A549 (cell line): ENCODE measurements at regions not wholly inside any gene's neighbourhood (a gene's known extent, or its start where the extent isn't known, plus 50 kb on each side); places are given as distances from the start of the nearest gene placed in this dataset.

Experiments used
- ATAC-seq, 2 experiments: fragments of 200-7000 bp in 1 of 2; fragments of >200 bp in 1 of 2; cut with Nextera tagmentation in 1 of 2; cut with Tn5 transposase in 1 of 2; 3 replicates each; pipeline versions ENCODE4 v1.8.0 to v1.9.1; 2018 to 2020; ENCODE audit warnings: mild to moderate bottlenecking in 1 of 2, moderate library complexity in 1 of 2
- CTCF ChIA-PET: fragments of 300-600 bp; sonication (Branson Sonifier 250); formaldehyde crosslinking; extraction: SDS; loops from one replicate; lab custom pipeline; 2021; ENCODE audit warnings: antibody characterized with exemption, inconsistent platforms; lab: Yijun Ruan, JAX
- POLR2A ChIA-PET: fragments of 350-600 bp; formaldehyde crosslinking; extraction: SDS; loops from one replicate; lab custom pipeline; 2021; ENCODE audit warnings: antibody characterized with exemption, inconsistent platforms; lab: Yijun Ruan, JAX
- DNase-seq, 2 experiments: peaks; one replicate each; pipeline versions ENCODE4 v3.0.0 to v3.0.0-alpha.2; 2011 to 2016; ENCODE audit warnings: low read depth in 1 of 2, low spot score in 1 of 2
- FAIRE-seq: peaks from 2 replicates; lab custom pipeline; 2011; peaks lifted over from hg19 to GRCh38; lab: Jason Lieb, UNC
- H3K27ac ChIP-seq, 2 experiments: fragments of >200 bp; sonication (Bioruptor Twin); formaldehyde crosslinking; 3 replicates each; pipeline ENCODE4 v1.5.1; 2016 to 2017
- H3K4me1 ChIP-seq: fragments of >200 bp; sonication (Bioruptor Twin); formaldehyde crosslinking; 3 replicates; pipeline ENCODE4 v1.6.1; 2016
- H3K4me2 ChIP-seq: fragments of >200 bp; sonication (Bioruptor Twin); formaldehyde crosslinking; 3 replicates; pipeline ENCODE4 v1.6.1; 2016
- H3K4me3 ChIP-seq: fragments of >200 bp; sonication (Bioruptor Twin); formaldehyde crosslinking; 3 replicates; pipeline ENCODE4 v1.5.1; 2016
- H3K9me3 ChIP-seq: fragments of >200 bp; sonication (Bioruptor Twin); formaldehyde crosslinking; 3 replicates; pipeline ENCODE4 v1.6.1; 2016
- BCL3 ChIP-seq: fragments of >200 bp; sonication (Bioruptor Twin); formaldehyde crosslinking; IDR thresholded peaks from 3 replicates; pipeline ENCODE4 v1.6.1; 2016
- CBX2 ChIP-seq: fragments of 200-600 bp; sonication (generic); IDR thresholded peaks from 2 replicates; pipeline ENCODE4 v1.6.1; 2016; ENCODE audit warnings: low read depth, mild to moderate bottlenecking, borderline replicate concordance
- CEBPB ChIP-seq, 2 experiments: fragments of >200 bp in 1 of 2; sonication (Bioruptor Twin) in 1 of 2; formaldehyde crosslinking in 1 of 2; IDR thresholded peaks; 2 replicates each; pipeline ENCODE4 v1.6.1; 2012 to 2016
- CHD4 ChIP-seq: fragments of 200-600 bp; sonication (generic); IDR thresholded peaks from 2 replicates; pipeline ENCODE4 v1.6.1; 2016; ENCODE audit warnings: antibody characterized with exemption, mild to moderate bottlenecking, borderline replicate concordance
- EHF ChIP-seq: fragments of 250-450 bp; sonication (Bioruptor Pico); IDR thresholded peaks from 2 replicates; pipeline ENCODE4 v1.5.0; 2020; ENCODE audit warnings: mild to moderate bottlenecking
- EP300 ChIP-seq, 2 experiments: fragments of >200 bp; sonication (Bioruptor Twin); formaldehyde crosslinking; IDR thresholded peaks; 2 replicates in 1 of 2; 3 replicates in 1 of 2; pipeline ENCODE4 v1.6.1; 2016 to 2017
- FOSB ChIP-seq: fragments of 250-450 bp; sonication (Bioruptor Pico); IDR thresholded peaks from 2 replicates; pipeline ENCODE4 v1.5.0; 2020; ENCODE audit warnings: mild to moderate bottlenecking, moderate library complexity
- GATA3 ChIP-seq: IDR thresholded peaks from 2 replicates; pipeline ENCODE4 v1.6.1; 2012; ENCODE audit warnings: borderline replicate concordance
- HMGXB4 ChIP-seq: fragments of 250-450 bp; sonication (Bioruptor Pico); IDR thresholded peaks from 2 replicates; pipeline ENCODE4 v1.5.0; 2021; ENCODE audit warnings: mild to moderate bottlenecking, moderate library complexity, borderline replicate concordance
- HOXB13 ChIP-seq: fragments of 250-450 bp; sonication (Bioruptor Pico); IDR thresholded peaks from 2 replicates; pipeline ENCODE4 v1.5.0; 2020; ENCODE audit warnings: low read depth, mild to moderate bottlenecking, moderate library complexity
- HOXB5 ChIP-seq: fragments of 250-450 bp; sonication (Bioruptor Pico); IDR thresholded peaks from 2 replicates; pipeline ENCODE4 v1.5.0; 2020; ENCODE audit warnings: mild to moderate bottlenecking, moderate library complexity
- MAFK ChIP-seq: fragments of 450-650 bp; IDR thresholded peaks from 2 replicates; pipeline ENCODE4 v1.6.1; 2014; ENCODE audit not compliant: partially characterized antibody
- MYC ChIP-seq: IDR thresholded peaks from 2 replicates; pipeline ENCODE4 v1.6.1; 2012; ENCODE audit warnings: mild to moderate bottlenecking, inconsistent platforms, low read length, improper control_type of control experiment, borderline replicate concordance
- SREBF2 ChIP-seq: fragments of 450-650 bp; IDR thresholded peaks from 2 replicates; pipeline ENCODE4 v1.6.1; 2014; ENCODE audit warnings: mild to moderate bottlenecking, moderate library complexity
- ZFP36 ChIP-seq: fragments of 450-650 bp; IDR thresholded peaks from 2 replicates; pipeline ENCODE4 v1.6.1; 2014; ENCODE audit warnings: borderline replicate concordance; ENCODE audit not compliant: partially characterized antibody
- ZSCAN20 ChIP-seq: fragments of 250-450 bp; sonication (Bioruptor Pico); IDR thresholded peaks from 2 replicates; pipeline ENCODE4 v1.8.0; 2022; ENCODE audit warnings: mild to moderate bottlenecking, moderate library complexity
- WGBS: methylation state at CpG from one replicate; pipeline ENCODE4 v1.1.6; 2017; ENCODE audit errors: missing lambda C conversion rate; 5-methylcytosine and 5-hydroxymethylcytosine counted together
- TF ChIP-seq, protein P1 (sequence below): IDR thresholded peaks from 2 replicates; pipeline ENCODE4 v1.6.1; 2012
- TF ChIP-seq, protein P2 (sequence below): fragments of >200 bp; sonication (Bioruptor Twin); formaldehyde crosslinking; IDR thresholded peaks from 2 replicates; pipeline ENCODE4 v1.6.1; 2016
- TF ChIP-seq, protein P3 (sequence below): fragments of 250-450 bp; sonication (Bioruptor Pico); IDR thresholded peaks from 2 replicates; pipeline ENCODE4 v1.5.0; 2020; ENCODE audit warnings: low read depth, mild to moderate bottlenecking, moderate library complexity

- TF ChIP-seq EHF (CRISPR knock-in tag) = no peak
- TF ChIP-seq, all 56 proteins: peak for 0
Measured at GRCh38 chr1:83130886-83131691, 867.8 kb downstream of the TTLL7 start (continued).

DNA sequence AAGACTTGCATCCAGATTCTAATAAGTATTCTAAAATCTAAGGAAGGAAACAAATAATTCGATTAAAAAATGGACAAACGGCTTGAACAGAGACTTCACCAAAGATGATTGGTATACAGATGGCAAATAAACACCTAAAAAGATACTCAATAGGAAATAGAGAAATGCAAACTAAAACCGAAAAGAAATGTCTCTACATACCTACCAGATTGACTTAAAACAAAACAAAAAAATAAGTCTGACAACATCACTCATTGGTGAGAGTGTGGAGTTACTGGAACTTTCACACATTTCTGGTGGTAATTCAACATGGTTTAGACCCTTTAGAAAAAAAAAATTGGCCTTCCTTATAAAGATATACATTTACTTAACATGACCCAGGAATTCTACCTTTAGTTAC, 869.8 kb downstream of the TTLL7 start:
- no peak overlapping the region for H3K4me3 ChIP-seq
- CTCF ChIA-PET = no interaction called here
- 3% methylated on average over 3 of the region's 3 CpGs for WGBS
- DNase-seq (no peak), ATAC-seq (no peak)
- no peak for TF ChIP-seq CEBPB (IDR thresholded peaks at IDR 0.05)
- no peak for TF ChIP-seq GATA3
- TF ChIP-seq HOXB5 (CRISPR knock-in tag) = no peak
- no peak for TF ChIP-seq HMGXB4
- TF ChIP-seq MAFK = no peak
- TF ChIP-seq MYC = no peak
- TF ChIP-seq SREBF2 = no peak
- TF ChIP-seq FOSB = no peak
- TF ChIP-seq, protein P1, sequence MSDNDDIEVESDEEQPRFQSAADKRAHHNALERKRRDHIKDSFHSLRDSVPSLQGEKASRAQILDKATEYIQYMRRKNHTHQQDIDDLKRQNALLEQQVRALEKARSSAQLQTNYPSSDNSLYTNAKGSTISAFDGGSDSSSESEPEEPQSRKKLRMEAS = no peak
- TF ChIP-seq, protein P2, sequence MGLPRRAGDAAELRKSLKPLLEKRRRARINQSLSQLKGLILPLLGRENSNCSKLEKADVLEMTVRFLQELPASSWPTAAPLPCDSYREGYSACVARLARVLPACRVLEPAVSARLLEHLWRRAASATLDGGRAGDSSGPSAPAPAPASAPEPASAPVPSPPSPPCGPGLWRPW = no peak
- TF ChIP-seq EP300 (IDR thresholded peaks at IDR 0.05) = no peak
- TF ChIP-seq CBX2 = no peak
- TF ChIP-seq, all 56 proteins: peak for 0
- no peaks in the 10 kb centered on the region for H3K4me1 ChIP-seq
- no peaks in the 10 kb centered on the region for H3K9me3 ChIP-seq
- H3K27ac ChIP-seq = no peak overlapping the region
- no peak overlapping the region for H3K4me2 ChIP-seq
- no peak for FAIRE-seq
- POLR2A ChIA-PET = no interaction called here

DNA sequence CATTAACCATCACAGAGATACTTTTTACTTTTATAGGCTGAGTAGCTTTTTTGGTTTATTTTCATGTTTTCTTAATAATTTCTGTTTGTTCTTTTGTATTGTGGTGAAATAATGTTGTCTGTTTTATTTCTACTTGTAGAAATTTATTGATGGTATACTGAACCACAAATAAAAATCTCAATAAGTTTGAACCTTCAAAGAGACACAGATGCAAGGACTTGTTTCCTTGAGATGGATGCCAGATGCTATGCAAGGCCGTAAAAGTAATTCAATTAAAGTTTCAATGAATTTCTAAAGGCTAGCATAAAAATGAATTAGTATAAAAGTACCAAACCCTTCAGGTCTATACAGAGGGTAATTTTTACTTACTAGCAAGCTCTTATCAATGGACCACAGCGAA, 873.5 kb downstream of the TTLL7 start:
- ChIA-PET CTCF (no interaction called here), POLR2A (no interaction called here)
- Histone ChIP-seq H3K4me3 (no peak overlapping the region), H3K4me1 (no peaks in the 10 kb centered on the region), H3K27ac (no peak overlapping the region), H3K4me2 (no peak overlapping the region), H3K9me3 (no peaks in the 10 kb centered on the region)
- no peak for TF ChIP-seq CHD4
- WGBS = 4% methylated on average over 2 of the region's 2 CpGs
- DNase-seq (no peak), ATAC-seq (no peak), FAIRE-seq (no peak)

DNA sequence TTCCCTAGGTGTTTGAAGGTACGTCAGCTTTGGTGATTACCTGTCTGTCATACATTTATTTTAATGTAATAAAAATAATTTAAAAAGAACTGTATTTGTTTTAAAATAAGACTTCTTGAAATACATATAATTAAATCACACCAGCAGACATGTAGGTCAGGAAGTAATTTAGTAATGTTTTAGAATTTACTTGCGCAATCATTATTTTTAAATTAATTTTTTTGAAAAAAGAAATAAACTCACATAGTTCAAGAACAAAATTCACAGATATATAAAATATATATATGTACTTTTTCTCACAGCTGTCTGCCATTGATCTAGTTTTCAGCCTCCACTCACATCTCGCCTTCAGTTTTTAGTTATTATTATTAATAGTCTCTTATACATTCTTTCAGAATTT, 875.9 kb downstream of the TTLL7 start:
- H3K4me3 ChIP-seq = no peak overlapping the region
- POLR2A ChIA-PET = no interaction called here
- H3K9me3 ChIP-seq = no peaks in the 10 kb centered on the region
- ATAC-seq (no peak), FAIRE-seq (no peak)
- WGBS = 55% methylated on average over 3 of the region's 3 CpGs
- no peak for TF ChIP-seq BCL3
- TF ChIP-seq MYC = no peak
- no peak for TF ChIP-seq ZSCAN20 (CRISPR knock-in tag)
- TF ChIP-seq, protein P3, sequence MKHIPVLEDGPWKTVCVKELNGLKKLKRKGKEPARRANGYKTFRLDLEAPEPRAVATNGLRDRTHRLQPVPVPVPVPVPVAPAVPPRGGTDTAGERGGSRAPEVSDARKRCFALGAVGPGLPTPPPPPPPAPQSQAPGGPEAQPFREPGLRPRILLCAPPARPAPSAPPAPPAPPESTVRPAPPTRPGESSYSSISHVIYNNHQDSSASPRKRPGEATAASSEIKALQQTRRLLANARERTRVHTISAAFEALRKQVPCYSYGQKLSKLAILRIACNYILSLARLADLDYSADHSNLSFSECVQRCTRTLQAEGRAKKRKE (CRISPR knock-in tag) = no peak
- no peak for TF ChIP-seq HOXB13 (CRISPR knock-in tag)
- no peak for TF ChIP-seq HMGXB4
- no peak for TF ChIP-seq ZFP36
- TF ChIP-seq, protein P2 = no peak
- no peak for TF ChIP-seq CEBPB (IDR thresholded peaks at IDR 0.05)
- TF ChIP-seq, all 56 proteins: peak for 0
- CTCF ChIA-PET = no interaction called here
- H3K4me2 ChIP-seq = no peak overlapping the region
- no peak for DNase-seq
- no peak overlapping the region for H3K27ac ChIP-seq
- no peaks in the 10 kb centered on the region for H3K4me1 ChIP-seq
